IMR-90 (cell line): ENCODE measurements at regions not wholly inside any gene's neighbourhood (a gene's known extent, or its start where the extent isn't known, plus 50 kb on each side); places are given as distances from the start of the nearest gene placed in this dataset.

Experiments used
- ATAC-seq: fragments of 200-7000 bp; cut with Tn5 transposase; 2 replicates; pipeline ENCODE4 v1.9.1; 2020; ENCODE audit warnings: low read depth, mild to moderate bottlenecking, moderate library complexity
- BruUV-seq: library from RNA; stranded (reverse); fragments of 400-500 nt; replicated peaks from 2 replicates; lab custom pipeline; 2021; lab: Mats Ljungman, UMichigan
- CTCF ChIA-PET: fragments of 300-600 bp; formaldehyde crosslinking; extraction: SDS; loops from one replicate; lab custom pipeline; 2021; ENCODE audit warnings: antibody characterized with exemption; lab: Yijun Ruan, JAX
- POLR2A ChIA-PET: fragments of 300-600 bp; sonication (Branson Sonifier 250); formaldehyde crosslinking; loops from one replicate; lab custom pipeline; 2022; ENCODE audit warnings: antibody characterized with exemption; ENCODE audit not compliant: unreplicated experiment; lab: Charles Lee
- DNase-seq: peaks from one replicate; pipeline ENCODE4 v3.0.0; 2013
- H2AFZ ChIP-seq: replicated peaks from 2 replicates; pipeline ENCODE3; 2013; ENCODE audit warnings: low read length, mild to moderate bottlenecking; ENCODE audit not compliant: poor library complexity
- H2AK5ac ChIP-seq: 2 replicates; pipeline ENCODE4 v1.6.1; 2013; ENCODE audit warnings: low read depth, low read length, inconsistent platforms
- H2AK9ac ChIP-seq: replicated peaks from 2 replicates; pipeline ENCODE3; 2013; ENCODE audit warnings: mild to moderate bottlenecking, low read depth, low read length, moderate library complexity; ENCODE audit not compliant: poor library complexity
- H2BK120ac ChIP-seq: 2 replicates; pipeline ENCODE4 v1.6.1; 2013; ENCODE audit warnings: low read depth, low read length, inconsistent platforms
- H2BK15ac ChIP-seq: 3 replicates; pipeline ENCODE4 v1.6.1; 2013; ENCODE audit warnings: low read depth, low read length, inconsistent platforms
- H2BK20ac ChIP-seq: 2 replicates; pipeline ENCODE4 v1.6.1; 2013; ENCODE audit warnings: low read depth, mild to moderate bottlenecking, inconsistent platforms, low read length, moderate library complexity
- H2BK5ac ChIP-seq: 2 replicates; pipeline ENCODE4 v1.6.1; 2013; ENCODE audit warnings: mild to moderate bottlenecking, low read depth, low read length, inconsistent platforms; ENCODE audit not compliant: poor library complexity, severe bottlenecking
- H3K14ac ChIP-seq: replicated peaks from 2 replicates; pipeline ENCODE4 v1.6.1; 2013; ENCODE audit warnings: low read depth, low read length, inconsistent platforms
- H3K18ac ChIP-seq: 2 replicates; pipeline ENCODE4 v1.6.1; 2013; ENCODE audit warnings: low read depth, low read length, control low read depth
- H3K23ac ChIP-seq: 2 replicates; pipeline ENCODE4 v1.6.1; 2013; ENCODE audit warnings: low read depth, low read length, inconsistent platforms
- H3K27ac ChIP-seq: 2 replicates; pipeline ENCODE4 v1.5.1; 2013; ENCODE audit warnings: mild to moderate bottlenecking, control low read depth, low read length; ENCODE audit not compliant: insufficient read depth
- H3K27me3 ChIP-seq: 2 replicates; pipeline ENCODE4 v1.6.1; 2013; ENCODE audit warnings: low read length; ENCODE audit not compliant: control insufficient read depth, insufficient read depth
- H3K36me3 ChIP-seq: 2 replicates; pipeline ENCODE4 v1.6.1; 2013; ENCODE audit warnings: low read length, mixed read lengths; ENCODE audit not compliant: control insufficient read depth, insufficient read depth
- H3K4ac ChIP-seq: 2 replicates; pipeline ENCODE4 v1.6.1; 2013; ENCODE audit warnings: low read depth, low read length, inconsistent platforms
- H3K4me1 ChIP-seq: 2 replicates; pipeline ENCODE4 v1.6.1; 2013; ENCODE audit warnings: low read length, mixed read lengths; ENCODE audit not compliant: control insufficient read depth, insufficient read depth
- H3K4me2 ChIP-seq: 2 replicates; pipeline ENCODE4 v1.6.1; 2013; ENCODE audit warnings: low read depth, mild to moderate bottlenecking, control low read depth, low read length, moderate library complexity
- H3K4me3 ChIP-seq: 2 replicates; pipeline ENCODE4 v1.5.1; 2013; ENCODE audit warnings: low read depth, mild to moderate bottlenecking, control low read depth, low read length, moderate library complexity; ENCODE audit not compliant: insufficient read depth
- H3K56ac ChIP-seq: 2 replicates; pipeline ENCODE4 v1.6.1; 2013; ENCODE audit warnings: low read length, inconsistent platforms; ENCODE audit not compliant: insufficient read depth; ENCODE audit errors: extremely low read depth
- H3K79me1 ChIP-seq, 2 experiments: 2 replicates each; pipeline ENCODE4 v1.6.1; 2013; ENCODE audit warnings: low read length in 2 of 2, inconsistent platforms in 1 of 2, low read depth in 1 of 2
- H3K9ac ChIP-seq: 2 replicates; pipeline ENCODE4 v1.6.1; 2013; ENCODE audit warnings: low read depth, low read length, control low read depth
- H3K9me1 ChIP-seq: 2 replicates; pipeline ENCODE4 v1.6.1; 2013; ENCODE audit warnings: low read length, inconsistent platforms; ENCODE audit not compliant: insufficient read depth
- H3K9me3 ChIP-seq: 2 replicates; pipeline ENCODE4 v1.6.1; 2013; ENCODE audit warnings: low read length; ENCODE audit not compliant: control insufficient read depth, insufficient read depth
- H4K20me1 ChIP-seq: 2 replicates; pipeline ENCODE4 v1.6.1; 2013; ENCODE audit warnings: low read length, inconsistent platforms; ENCODE audit not compliant: insufficient read depth
- H4K5ac ChIP-seq: 2 replicates; pipeline ENCODE4 v1.6.1; 2013; ENCODE audit warnings: mild to moderate bottlenecking, low read depth, low read length, control low read depth
- H4K8ac ChIP-seq, 2 experiments: 2 replicates each; pipeline ENCODE4 v1.6.1; 2013; ENCODE audit warnings: low read depth in 2 of 2, low read length in 2 of 2, control low read depth in 1 of 2, inconsistent platforms in 1 of 2
- H4K91ac ChIP-seq: 2 replicates; pipeline ENCODE4 v1.6.1; 2013; ENCODE audit warnings: low read depth, low read length, inconsistent platforms; ENCODE audit not compliant: insufficient read depth
- NFE2L2 ChIP-seq: fragments of 150-350 bp; IDR thresholded peaks from 2 replicates; pipeline ENCODE4 v1.6.1; 2016; ENCODE audit warnings: low read depth, mild to moderate bottlenecking, low read length
- POLR2A ChIP-seq: IDR thresholded peaks from 2 replicates; pipeline ENCODE4 v1.6.1; 2012; ENCODE audit warnings: mild to moderate bottlenecking, low read depth, low read length
- RCOR1 ChIP-seq: IDR thresholded peaks from 2 replicates; pipeline ENCODE4 v1.6.1; 2012; ENCODE audit warnings: mild to moderate bottlenecking, low read length, improper control_type of control experiment; ENCODE audit not compliant: insufficient replicate concordance
- RFX5 ChIP-seq: IDR thresholded peaks from 2 replicates; pipeline ENCODE4 v1.8.0; 2012; ENCODE audit warnings: low read depth, mild to moderate bottlenecking, low read length, moderate library complexity
- WGBS, 2 experiments: methylation state at CpG; one replicate each; pipeline versions ENCODE4 v1.1.5 to v1.1.7; 2013; ENCODE audit warnings: missing lambda C conversion rate in 2 of 2; ENCODE audit not compliant: insufficient read length in 1 of 2; ENCODE audit errors: extremely low coverage in 2 of 2; 5-methylcytosine and 5-hydroxymethylcytosine counted together
- dilution Hi-C: fragments of 300-500 bp; cut with HindIII; formaldehyde crosslinking; loops from one replicate; pipeline ENCODE4 v1.14.3; 2018; ENCODE audit warnings: low sequenced_read_pairs; ENCODE audit not compliant: unreplicated experiment
- in situ Hi-C: fragments of 300-500 bp; cut with MboI; formaldehyde crosslinking; loops from 3 replicates; pipeline ENCODE4 v1.14.3; 2019; ENCODE audit warnings: low sequenced_read_pairs, inconsistent platforms, mixed read lengths
- intact Hi-C: fragments of 100-400 bp; cut with micrococcal nuclease; formaldehyde crosslinking; loops from 2 replicates; pipeline ENCODE4 v1.10.0; 2022

DNA sequence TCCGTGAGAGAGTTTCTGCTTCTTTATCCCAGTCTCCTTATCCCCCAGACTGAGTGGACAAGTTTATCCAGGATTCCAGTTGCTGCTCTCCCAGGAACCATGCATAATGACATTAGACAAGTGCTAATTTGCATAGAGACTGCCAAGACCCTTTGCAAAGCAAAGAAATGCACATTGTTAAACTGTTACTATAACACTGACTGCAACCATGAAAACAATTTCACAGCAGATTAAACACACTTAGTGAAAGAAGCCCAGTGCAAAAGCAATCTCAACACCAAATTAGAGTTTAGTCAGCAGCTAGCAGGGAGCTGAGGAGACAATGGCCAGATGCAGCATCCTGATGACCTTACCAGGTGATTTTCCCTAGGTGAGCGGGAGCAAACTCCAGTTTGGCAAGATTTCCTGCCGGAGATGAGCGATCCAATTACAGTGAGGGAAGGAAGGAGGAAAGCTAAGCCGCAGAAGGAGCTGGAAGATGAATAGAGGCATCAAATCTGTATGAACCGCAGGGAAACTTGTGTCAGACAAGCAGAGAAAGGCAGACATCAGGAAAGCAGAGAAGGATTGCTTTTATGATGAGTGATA lies 273.8 kb upstream of the B3GAT1 start:
- intact Hi-C loops: no loop called here
- Histone ChIP-seq H3K18ac (no peak overlapping the region), H2BK15ac (no peak overlapping the region), H3K4me2 (no peak overlapping the region), H3K4ac (no peak overlapping the region), H2AK9ac (no peak overlapping the region), H4K91ac (no peak overlapping the region), H2BK120ac (no peak overlapping the region), H2BK5ac (no peak overlapping the region), H4K8ac (no peak overlapping the region), H3K27ac (no peak overlapping the region), H3K56ac (no peak overlapping the region), H4K20me1 (no peaks in the 10 kb centered on the region), H3K14ac (no peak overlapping the region), H2AK5ac (no peak overlapping the region), H3K36me3 (no peaks in the 10 kb centered on the region), H3K9ac (no peak overlapping the region), H2BK20ac (no peak overlapping the region), H3K27me3 (no peaks in the 10 kb centered on the region), H4K5ac (no peak overlapping the region), H3K23ac (no peak overlapping the region), H2AFZ (no peak overlapping the region), H3K4me3 (no peak overlapping the region), H3K79me1 (no peaks in the 10 kb centered on the region), H3K9me1 (no peaks in the 10 kb centered on the region), H3K9me3 (peaks cover 22% of the 10 kb centered on the region), H3K4me1 (no peaks in the 10 kb centered on the region)
- dilution Hi-C loops: no loop called here
- ChIA-PET POLR2A (no interaction called here), CTCF (no interaction called here)
- no TSS peak for BruUV-seq
- in situ Hi-C loops: no loop called here
- ATAC-seq (no peak), DNase-seq (no peak)
- WGBS, 2 experiments: 31% methylated on average over 5 of the region's 6 CpGs; no CpG with 5 or more reads in 1 of the 2 experiments
- TF ChIP-seq NFE2L2: no peak
- no peak for TF ChIP-seq RFX5
- no peak for TF ChIP-seq POLR2A
- TF ChIP-seq RCOR1: no peak
